ENCODE measurements at regions not wholly inside any gene's neighbourhood (a gene's known extent, or its start where the extent isn't known, plus 50 kb on each side); places are given as distances from the start of the nearest gene placed in this dataset.

- no peak overlapping the region for H3K27ac ChIP-seq
- H3K36me3 ChIP-seq (ENCODE audit: insufficient read depth in 1 of 2, low read depth in 1 of 2), result no peaks in the 10 kb centered on the region
- no peak overlapping the region for H3K4me3 ChIP-seq
- intact Hi-C loops (cut with DNase I), result no loop called here
- H3K9me3 ChIP-seq, result no peaks in the 10 kb centered on the region
- DNase-seq (no peak), ATAC-seq (peak in 2 of 4 donors; percentile 15 to 36)
- no peaks in the 10 kb centered on the region for H3K27me3 ChIP-seq (ENCODE audit: insufficient read depth in 3 of 3, low read length in 2 of 3)
- WGBS, 3 donors, result 20 to 37% (median 22%) methylated on average over 7 of the region's 7 CpGs
- TF ChIP-seq CTCF (IDR thresholded peaks at IDR 0.05), result no peak
- H3K4me1 ChIP-seq, result no peaks in the 10 kb centered on the region
Measured at GRCh38 chr14:65302571-65303189, 109.8 kb upstream of the FUT8 start.

GRCh38 chr14:65303190-65303898, 109.2 kb upstream of the FUT8 start:
- Histone ChIP-seq H3K4me1 (no peaks in the 10 kb centered on the region), H3K4me3 (no peak overlapping the region), H3K27me3 (ENCODE audit: insufficient read depth in 3 of 3, low read length in 2 of 3) (no peaks in the 10 kb centered on the region), H3K9me3 (no peaks in the 10 kb centered on the region), H3K27ac (no peak overlapping the region), H3K36me3 (ENCODE audit: insufficient read depth in 1 of 2, low read depth in 1 of 2) (no peaks in the 10 kb centered on the region)
- intact Hi-C loops (cut with DNase I), result no loop called here
- 50 to 58% (median 51%) methylated on average over 8 of the region's 8 CpGs for WGBS, 3 donors
- no peak for TF ChIP-seq CTCF (IDR thresholded peaks at IDR 0.05)
- ATAC-seq, result no peak
- no peak for DNase-seq

- H3K9me3 ChIP-seq, result no peaks in the 10 kb centered on the region
Measured at GRCh38 chr14:65303899-65304222, 108.7 kb upstream of the FUT8 start.

GRCh38 chr14:65304239-65304638, 108.3 kb upstream of the FUT8 start:
- Histone ChIP-seq H3K4me1 (no peaks in the 10 kb centered on the region), H3K27me3 (ENCODE audit: insufficient read depth in 3 of 3, low read length in 2 of 3) (no peaks in the 10 kb centered on the region), H3K9me3 (no peaks in the 10 kb centered on the region), H3K4me3 (no peak overlapping the region), H3K36me3 (ENCODE audit: insufficient read depth in 1 of 2, low read depth in 1 of 2) (no peaks in the 10 kb centered on the region), H3K27ac (no peak overlapping the region)
- DNase-seq (no peak), ATAC-seq (no peak)
- 78 to 97% (median 93%) methylated on average over 4 of the region's 4 CpGs for WGBS, 3 donors
- intact Hi-C loops (cut with DNase I), result no loop called here
- no peak for TF ChIP-seq CTCF (IDR thresholded peaks at IDR 0.05)

More at GRCh38 chr14:65303899-65304222, 108.7 kb upstream of the FUT8 start:
- DNase-seq (no peak), ATAC-seq (no peak)
- Histone ChIP-seq H3K27ac (no peak overlapping the region), H3K4me3 (no peak overlapping the region), H3K4me1 (no peaks in the 10 kb centered on the region), H3K36me3 (ENCODE audit: insufficient read depth in 1 of 2, low read depth in 1 of 2) (no peaks in the 10 kb centered on the region), H3K27me3 (ENCODE audit: insufficient read depth in 3 of 3, low read length in 2 of 3) (no peaks in the 10 kb centered on the region)
- intact Hi-C loops (cut with DNase I), result no loop called here
- no peak for TF ChIP-seq CTCF (IDR thresholded peaks at IDR 0.05)
- 49 to 56% (median 51%) methylated on average over 6 of the region's 6 CpGs for WGBS, 3 donors

- no peak for TF ChIP-seq CTCF (IDR thresholded peaks at IDR 0.05)
- 90 to 100% (median 93%) methylated on average over 2 of the region's 2 CpGs for whole genome bisulfite sequencing, 3 donors
- intact Hi-C loops (cut with DNase I), result no loop called here
- no peaks in the 10 kb centered on the region for H3K9me3 ChIP-seq
- no peak overlapping the region for H3K27ac ChIP-seq
- no peaks in the 10 kb centered on the region for H3K36me3 ChIP-seq (ENCODE audit: insufficient read depth in 1 of 2, low read depth in 1 of 2)
- ATAC-seq (no peak), DNase-seq (no peak)
- H3K4me1 ChIP-seq, result no peaks in the 10 kb centered on the region
- H3K27me3 ChIP-seq (ENCODE audit: insufficient read depth in 3 of 3, low read length in 2 of 3), result no peaks in the 10 kb centered on the region
- no peak overlapping the region for H3K4me3 ChIP-seq
Measured at GRCh38 chr14:65304963-65305362, 107.6 kb upstream of the FUT8 start.

Measured in psoas muscle (tissue), 7 donors.